Stimulated activated CD4-positive, alpha-beta T cell treated with anti-CD3 and anti-CD28 coated beads, Interleukin-1b, Interleukin-23, amount 100 ng/mL, for 4 hours (primary cell): ENCODE measurements at regions not wholly inside any gene's neighbourhood (a gene's known extent, or its start where the extent isn't known, plus 50 kb on each side); places are given as distances from the start of the nearest gene placed in this dataset.
"Not testable (repeated sequence)": the region's sequence is repeated elsewhere in the genome, so short reads cannot be mapped to it uniquely, and the experiment has no call there.

Experiments used
- DNase-seq, 2 donors: peaks; one replicate each; pipeline ENCODE4 v3.0.0-alpha.2; 2020; ENCODE audit warnings: low read depth in 2 of 2

DNA sequence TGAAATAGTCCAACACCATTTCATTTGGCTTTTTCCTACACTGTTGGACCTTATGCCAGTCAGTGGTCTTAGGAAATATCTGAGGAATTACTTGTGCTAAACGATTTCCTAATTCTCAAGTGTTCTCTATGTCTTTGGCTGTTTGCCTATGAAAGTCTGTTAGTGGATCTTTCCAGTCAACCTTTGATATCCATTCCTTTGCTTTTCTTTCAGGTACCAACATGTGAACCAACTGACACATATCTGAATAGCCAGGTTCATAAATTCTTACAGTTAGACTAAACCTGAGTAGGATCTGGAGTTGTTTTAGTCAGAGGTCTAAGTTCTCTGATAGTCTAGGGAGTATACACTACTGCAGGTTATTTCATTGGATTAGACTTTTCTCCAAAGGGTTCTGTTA, 343.5 kb upstream of the LRRC3B start:
- no peak for DNase-seq

DNA sequence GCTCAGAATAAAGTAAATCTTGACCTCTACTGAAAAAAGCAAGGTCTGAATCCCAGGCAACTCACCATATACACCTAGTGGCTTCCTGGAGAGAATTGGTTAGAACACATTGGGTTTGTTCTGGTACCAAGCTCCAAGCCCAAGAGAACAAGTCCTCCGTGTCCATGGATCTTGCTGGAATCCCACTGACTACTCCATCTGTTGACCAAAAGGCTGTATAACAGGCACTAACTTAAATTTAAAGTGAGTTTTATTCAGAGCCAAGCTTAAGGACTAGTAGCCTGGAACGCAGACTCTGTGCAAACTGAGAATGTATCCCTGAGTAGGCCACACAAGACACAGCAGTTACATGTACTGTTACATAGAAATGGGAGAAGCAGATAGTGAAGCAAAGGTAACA, 342.1 kb upstream of the LRRC3B start:
- no peak for DNase-seq

DNA sequence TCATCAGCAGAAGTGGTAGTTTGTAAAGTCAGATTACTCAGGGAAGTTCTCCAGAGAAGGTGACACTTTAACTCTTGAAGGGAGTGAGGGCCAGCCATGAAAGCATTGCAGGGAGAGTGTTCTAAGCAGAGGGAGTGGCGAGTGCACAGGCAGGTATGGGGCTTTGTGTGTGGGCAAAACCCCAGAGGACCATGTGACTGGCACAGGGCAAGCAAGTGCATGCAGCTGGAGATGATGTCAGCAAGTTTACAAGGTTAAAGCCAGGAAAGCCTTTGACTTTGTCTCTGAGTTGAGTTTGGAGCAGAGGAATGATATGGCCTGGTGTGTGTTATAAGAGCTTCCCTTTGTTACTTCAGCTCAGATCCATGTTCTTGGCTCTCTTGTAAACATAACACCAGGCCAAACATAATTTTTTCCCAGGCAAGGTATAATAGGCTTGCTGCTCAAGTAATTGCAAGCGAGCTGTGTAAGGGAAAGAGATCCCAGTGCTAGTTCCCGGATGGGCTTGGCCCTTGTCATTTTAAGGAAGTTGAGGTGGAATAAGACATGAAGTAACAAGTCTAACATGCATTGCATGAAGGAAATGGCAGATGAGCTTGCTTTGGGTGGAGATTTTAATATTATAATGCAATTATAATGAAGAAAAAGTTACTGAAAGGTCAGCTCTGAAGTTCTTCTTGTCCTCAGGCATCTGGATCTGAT, 341.1 kb upstream of the LRRC3B start:
- no peak for DNase-seq

DNA sequence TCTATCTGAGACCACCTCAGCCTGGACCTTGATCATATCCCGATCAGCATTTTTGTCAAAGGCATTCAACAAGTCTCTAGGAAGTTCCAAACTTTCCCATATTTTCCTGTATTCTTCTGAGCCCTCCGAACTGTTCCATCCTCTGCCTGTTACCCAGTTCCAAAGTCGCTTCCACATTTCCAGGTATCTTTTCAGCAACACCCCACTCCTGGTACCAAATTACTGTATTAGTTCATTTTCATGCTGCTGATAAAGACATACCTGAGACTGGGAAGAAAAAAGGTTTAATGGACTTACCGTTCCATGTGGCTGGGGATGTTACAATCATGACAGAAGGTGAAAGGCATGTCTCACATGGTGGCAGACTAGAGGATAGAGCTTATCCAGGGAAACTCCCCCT, 338.1 kb upstream of the LRRC3B start:
- not testable (repeated sequence) for DNase-seq

DNA sequence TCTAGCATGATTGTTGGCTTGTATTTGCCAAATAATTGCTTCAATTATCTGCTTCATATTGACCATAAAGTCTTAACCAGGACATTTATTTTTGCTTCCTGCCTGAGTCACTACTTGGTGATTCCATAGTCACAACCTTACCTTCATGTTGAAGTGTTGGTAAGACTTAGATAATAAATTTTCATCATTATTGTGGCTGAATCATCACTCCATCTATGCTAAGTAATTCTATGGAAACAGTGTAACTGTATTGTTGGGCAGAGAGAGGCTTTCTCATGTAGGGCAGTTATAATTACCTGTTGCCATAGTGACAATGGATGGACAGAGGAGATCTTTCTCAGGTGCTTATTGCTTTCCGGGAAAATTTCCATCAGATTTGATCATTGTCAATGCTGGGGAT, 330.7 kb upstream of the LRRC3B start:
- DNase-seq = no peak

DNA sequence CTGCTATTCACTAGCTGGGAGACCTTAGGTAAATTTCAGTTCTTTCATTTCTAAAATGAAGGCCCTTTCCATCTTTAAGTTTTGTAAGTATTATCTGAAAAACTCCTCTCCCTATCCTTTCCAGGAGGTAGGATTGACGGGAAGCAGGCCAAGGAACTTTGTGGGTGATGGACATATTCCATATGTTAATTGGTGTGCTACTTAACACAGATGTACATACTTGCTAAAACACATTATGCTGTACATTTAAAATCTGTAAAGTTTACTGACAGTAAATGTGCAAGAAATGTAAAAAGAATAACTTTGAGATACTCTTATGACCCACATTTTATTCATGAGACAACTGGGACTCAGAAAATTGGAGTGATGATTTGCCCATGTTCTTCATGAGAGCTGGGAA, 329.8 kb upstream of the LRRC3B start:
- no peak for DNase-seq

DNA sequence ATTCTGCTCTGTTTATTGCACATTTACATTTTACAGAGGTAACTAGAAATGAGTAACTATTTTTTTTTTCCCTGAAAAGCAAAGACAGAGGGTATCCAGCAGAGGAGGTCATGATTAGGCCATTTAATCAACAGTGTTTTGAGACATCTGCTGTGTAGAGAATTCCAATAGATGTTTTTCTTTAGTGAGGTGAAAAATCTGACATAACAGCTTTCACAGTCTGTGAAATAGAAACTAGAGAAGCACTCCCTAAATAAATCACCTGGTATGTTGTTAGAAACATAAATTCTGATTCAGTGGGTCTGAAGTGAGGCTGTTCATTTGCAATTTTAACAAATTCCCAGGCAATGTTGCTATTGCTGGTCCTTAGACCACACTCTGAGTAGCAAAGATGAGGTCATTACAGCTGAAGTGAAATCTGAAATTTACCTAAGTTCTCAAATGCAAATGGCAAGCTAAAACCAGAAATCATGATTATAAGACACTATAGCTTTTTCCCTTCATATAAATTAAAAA, 329.2 kb upstream of the LRRC3B start:
- no peak for DNase-seq

DNA sequence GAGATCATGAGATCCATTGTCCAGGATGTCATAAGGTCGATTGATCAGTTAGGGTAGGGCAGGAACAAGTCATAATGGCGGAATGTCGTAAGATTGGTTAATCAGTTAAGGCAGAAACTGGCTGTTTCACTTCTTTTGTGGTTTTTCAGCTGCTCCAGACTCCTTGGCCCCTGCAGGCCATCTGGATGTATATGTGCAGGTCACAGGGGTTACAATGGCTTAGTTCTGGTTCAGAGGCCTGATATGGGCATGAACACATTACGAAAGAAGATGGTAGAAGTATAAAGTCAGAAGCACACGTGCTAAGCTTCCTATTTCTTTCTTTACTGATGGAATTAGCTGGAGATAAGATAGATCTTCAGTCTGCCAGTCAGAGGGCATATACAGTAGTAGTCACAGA, 315.4 kb upstream of the LRRC3B start:
- DNase-seq = no peak

DNA sequence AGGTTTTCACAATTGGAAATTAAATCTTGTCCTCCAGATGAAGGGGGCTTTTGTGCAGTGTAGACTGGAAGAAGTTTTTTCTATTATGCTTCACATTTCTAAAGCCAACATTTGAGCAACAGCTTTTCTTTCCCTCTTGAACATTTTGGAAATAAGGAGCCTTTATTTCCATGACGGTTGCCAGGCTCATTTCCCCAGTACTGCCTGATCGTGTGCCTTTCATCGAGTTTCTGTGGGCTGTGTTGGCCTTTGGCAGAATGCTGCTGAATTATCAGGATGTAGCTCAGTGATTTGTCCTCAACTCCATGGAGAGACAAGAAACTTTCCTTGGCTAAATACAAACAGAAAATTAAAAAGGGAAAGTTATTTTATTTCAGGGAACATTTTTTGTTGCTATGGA, 314.8 kb upstream of the LRRC3B start:
- DNase-seq = no peak

DNA sequence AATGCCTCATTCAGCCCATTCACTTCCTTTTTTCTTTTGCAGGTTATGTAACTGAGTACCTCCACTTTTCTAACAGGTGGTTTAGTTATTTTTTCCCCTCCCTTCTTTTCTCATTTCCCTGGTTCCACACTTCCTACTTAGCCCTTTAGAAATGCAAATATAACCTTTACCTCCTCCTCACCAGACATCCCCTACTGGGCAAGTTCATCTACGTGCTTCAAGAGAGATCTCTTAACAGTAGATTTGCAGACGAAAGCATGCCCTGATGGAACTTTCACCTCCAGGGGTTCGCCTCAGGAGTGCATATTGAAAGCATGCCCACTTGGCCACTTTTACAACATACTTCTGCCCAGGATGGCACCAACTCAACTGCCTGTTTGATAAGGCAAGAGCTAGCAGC, 314.1 kb upstream of the LRRC3B start:
- DNase-seq = no peak

DNA sequence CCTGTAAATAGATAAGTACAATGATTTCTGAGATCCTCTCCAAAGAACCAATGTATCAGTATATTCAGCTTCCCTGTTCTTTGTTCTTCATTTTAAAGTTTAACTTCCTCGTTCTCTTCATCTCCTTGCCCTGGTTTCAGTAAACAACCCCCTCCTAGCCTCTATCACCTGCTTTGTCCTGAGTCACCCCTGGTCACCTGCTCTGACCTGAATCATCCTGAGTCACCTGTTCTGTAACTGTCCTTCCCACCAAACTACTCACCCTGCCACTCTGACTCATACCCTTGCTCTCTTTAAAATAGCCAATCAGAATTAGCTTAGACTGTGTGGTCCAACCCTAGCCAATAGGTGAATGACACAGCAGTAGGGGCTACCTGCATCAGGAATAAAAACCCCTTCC, 313.0 kb upstream of the LRRC3B start:
- DNase-seq = not testable (repeated sequence)

DNA sequence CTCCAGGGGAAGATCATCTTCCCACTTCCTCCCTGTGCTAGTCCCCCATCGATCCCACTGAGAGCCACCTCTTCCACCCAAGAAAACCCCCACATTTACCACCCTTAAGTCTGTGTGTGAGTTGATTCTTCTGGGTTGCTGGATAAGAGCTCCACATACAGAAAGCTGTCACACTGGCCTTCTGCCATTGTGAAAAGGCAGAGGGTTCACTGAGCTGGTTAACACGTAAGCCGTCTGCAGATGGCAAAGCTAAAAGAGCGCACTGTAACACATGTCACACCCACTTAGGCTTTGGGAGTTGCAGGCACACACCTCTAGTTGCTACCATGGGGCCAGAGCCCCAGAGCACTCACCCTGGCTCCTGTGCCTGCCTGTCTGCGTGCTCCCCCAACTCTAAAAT, 309.8 kb upstream of the LRRC3B start:
- DNase-seq = no peak

DNA sequence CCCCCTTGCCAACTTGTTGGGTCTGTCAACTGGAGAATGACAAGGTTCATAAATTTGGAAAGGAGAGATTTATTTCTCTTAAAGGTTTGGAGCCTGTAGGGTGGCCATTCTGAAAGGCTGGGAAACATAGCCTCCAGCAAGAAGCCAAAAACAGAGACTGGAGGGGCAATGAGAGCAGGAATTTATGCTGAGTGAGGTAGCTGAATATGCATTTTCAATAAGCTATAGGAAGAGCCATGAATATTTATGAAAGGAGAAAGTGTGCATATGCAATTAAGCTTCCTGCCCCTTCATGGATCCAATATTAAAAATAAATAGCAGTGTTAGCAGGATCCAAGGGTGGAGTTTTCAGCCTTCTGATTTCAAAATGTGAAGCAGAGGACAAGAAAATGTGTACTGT, 306.1 kb upstream of the LRRC3B start:
- DNase-seq = no peak

DNA sequence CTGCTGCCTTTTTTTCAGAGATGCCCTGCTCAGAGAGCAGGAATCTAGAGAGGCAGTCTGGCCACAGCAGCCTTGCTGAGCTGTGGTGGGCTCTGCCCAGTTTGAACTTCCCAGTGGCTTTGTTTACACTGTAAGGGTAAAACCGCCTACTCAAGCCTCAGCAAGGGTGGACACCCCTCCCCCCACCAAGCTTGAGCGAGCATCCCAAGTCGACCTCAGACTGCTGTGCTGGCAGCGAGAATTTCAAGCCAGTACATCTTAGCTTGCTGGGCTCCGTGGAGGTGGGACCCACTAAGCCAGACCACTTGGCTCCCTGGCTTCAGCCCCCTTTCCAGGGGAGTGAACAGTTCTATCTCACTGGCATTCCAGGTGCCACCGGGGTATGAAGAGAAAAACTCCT, 298.8 kb upstream of the LRRC3B start:
- not testable (repeated sequence) for DNase-seq

DNA sequence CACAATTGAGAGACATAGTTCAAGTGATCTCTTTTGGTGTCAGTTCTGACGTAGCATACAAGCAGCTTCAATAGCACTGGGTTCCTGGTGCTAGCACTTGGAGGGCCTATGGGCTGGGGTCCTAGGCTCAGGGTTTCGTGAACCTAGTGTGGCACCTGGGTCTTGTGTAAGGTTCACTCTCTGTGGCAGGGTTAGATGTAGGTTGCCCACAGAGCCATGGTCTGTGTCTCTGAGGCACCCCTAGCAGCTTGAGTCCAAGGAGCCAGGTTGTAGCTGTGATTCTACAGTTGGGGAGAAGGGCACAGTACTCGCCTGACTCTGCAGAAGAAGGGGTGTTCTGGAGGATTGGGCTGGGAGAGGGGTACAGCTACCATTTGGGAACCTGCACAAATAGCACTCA, 282.6 kb upstream of the LRRC3B start:
- DNase-seq = no peak

DNA sequence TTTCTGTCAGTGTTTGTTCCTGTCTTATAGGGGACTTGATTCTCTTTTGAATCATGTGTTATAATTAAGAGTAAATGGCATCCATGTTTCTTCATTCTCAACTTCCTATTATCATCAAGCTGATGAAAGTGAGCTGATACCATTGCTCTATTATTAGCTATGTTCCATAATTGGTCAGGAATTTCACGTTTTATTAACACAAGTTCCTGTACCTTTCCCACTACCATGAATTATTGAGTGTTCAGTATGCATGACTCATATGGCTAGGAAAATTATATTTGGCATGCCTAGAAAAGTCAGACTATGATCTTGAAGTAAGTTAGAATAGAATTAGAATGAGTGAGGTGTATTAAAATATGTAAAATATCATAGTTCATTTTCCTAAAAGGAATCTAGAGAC, 278.9 kb upstream of the LRRC3B start:
- DNase-seq = no peak

DNA sequence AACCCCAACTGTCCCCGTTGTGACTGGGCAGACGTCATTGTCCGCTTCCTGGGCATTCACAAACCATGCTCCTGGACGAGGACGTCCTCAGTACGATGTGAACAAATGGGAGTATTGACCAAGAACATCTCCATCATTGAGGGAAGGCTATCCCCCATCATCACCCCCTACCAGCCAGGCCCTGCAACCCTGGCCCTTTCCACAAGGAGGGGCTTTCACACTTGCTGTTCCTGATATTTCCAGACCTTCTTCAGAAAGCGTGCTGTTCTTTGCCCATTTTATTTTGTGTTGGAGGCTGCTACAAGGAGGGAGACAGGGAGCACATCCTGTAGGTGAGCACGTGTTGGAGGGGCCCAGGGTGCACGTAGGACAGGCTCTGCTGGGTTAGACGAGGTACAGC, 277.0 kb upstream of the LRRC3B start:
- no peak for DNase-seq

DNA sequence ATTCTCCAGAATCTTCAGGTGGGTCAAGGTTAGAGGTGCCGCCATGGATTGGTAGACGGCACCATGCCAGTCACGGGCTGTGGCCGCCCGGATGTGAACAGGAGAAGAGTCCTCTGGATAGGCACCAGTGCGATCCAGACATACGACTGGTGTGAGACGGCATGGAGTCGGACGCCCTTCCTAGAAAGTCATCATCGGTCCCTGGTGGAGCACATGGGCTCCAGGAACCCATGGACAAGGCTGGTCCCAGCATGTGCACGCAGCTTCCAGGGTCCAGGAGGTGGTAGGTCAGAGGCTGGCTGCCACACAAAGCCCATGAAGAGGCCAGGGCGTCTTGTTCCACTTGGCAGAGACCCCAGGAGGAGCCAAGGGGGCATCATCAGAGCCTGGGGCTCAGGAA, 276.1 kb upstream of the LRRC3B start:
- no peak for DNase-seq

DNA sequence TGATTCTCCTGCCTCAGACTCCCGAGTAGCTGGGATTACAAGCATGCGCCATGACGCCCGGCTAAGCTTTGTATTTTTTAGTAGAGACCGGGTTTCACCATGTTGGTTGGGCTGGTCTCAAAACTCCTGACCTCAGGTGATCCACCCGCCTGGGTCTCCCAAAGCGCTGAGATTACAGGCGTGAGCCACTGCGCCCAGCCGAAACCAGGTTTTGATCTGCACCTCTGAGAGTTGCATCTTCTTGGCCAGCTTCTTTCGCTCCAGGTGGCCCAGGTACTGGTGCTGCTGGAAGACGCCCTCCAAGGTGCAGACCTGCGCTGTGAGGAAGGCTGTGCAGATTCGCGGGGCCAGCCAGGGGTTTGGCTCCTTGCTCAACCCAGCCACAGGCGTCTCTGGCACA, 275.4 kb upstream of the LRRC3B start:
- DNase-seq = no peak

DNA sequence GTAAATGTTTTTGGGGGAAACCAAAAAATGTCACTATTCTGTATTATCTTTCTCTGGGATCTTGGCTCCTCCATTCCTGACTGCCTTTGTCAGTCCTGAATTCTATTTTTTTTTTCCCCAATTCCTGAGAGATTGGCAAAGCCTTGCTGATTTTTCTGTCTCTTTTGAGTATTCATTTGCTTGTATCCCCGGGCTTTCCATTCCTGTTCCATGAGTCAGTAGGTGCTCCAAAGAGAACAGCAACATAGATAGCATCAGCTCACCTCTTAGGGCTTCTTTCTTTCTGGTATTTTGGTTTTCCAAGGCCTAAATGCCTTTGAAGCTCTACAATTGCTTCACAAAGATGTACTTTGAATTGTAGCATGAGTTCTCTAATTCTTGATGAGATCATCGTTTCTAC, 271.7 kb upstream of the LRRC3B start:
- DNase-seq = no peak

DNA sequence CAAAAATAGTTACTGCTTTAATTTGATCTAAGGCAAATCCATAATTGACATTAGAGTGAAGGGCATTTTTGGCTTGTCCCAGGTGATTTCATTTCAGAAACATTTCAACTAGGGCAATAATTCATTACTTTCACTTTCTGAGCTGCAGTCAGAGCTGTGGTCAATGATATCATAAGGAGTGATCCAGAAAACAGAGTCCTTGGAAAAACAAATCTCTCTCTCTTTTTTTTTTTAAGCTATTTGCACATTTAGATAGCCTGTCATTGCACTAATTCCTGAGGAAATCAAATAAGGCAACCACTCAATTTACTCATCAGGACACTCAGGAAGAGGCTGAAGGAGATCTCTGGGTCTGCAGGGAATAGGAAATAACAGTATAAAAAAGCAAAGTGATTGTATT, 269.5 kb upstream of the LRRC3B start:
- no peak for DNase-seq

DNA sequence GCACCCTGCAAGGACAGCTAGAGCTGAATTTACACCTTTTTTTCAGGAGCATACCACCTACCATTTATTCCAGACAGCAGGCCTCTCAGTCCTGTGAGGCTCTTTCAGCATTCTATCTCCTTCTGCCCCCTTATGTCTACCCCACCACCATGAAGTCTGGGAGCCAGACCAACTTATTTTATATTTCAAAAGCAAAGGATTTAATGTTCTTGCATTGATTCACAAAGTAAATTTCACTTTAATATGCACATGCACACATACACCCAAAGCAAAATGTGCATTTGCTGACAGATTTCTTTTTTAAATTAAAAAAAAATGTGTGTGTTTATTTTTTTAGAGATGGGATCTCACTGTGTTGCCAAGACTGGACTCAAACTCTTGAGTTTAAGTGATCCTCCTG, 264.2 kb upstream of the LRRC3B start:
- no peak for DNase-seq

DNA sequence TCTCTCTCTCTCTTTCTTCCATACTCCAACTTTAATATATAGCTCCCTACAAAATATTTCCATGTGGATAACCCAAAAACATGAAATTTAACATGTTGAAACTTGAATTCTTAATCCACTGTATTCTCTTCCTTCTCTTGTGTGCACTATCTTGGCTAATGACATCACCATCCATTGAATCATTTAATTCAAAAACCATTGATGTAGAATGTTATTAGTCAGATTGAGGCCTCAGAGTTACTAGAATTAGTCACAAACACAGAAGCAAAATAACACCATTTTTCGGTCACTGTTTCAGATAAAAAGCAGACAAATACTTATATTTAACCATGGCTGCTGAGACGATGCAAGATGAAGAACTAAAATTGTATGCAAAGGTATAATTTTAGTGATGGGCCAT, 256.9 kb upstream of the LRRC3B start:
- DNase-seq = no peak

DNA sequence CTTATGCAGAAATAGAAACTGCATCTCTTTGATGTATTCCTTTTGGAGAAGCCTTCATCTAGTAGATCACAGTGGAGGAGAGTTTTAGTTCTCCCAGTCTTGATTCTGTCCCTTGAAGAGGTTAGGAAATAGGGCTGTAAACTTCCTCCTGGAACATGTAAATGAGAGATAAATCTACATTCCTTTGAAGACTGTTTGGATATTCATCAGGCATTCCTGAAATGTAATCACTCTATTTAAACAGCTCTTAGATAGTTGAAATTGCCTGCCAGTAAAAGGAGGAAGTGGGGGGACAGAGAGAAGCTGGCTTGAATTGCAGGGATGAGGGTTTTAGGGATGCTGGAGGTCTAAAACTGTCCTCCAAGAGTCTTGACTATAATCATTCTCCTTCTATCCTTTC, 254.3 kb upstream of the LRRC3B start:
- no peak for DNase-seq
